Activated CD4-positive, alpha-beta T cell treated with anti-CD3 and anti-CD28 coated beads, Interleukin-2, Interleukin-4, amounts not matched to agents 100 ng/mL and 50 ng/mL, durations not matched to agents 16 hours and 8 hours (primary cell): ENCODE measurements at regions not wholly inside any gene's neighbourhood (a gene's known extent, or its start where the extent isn't known, plus 50 kb on each side); places are given as distances from the start of the nearest gene placed in this dataset.

Experiments used
- DNase-seq: peaks from one replicate; pipeline ENCODE4 v3.0.0-alpha.2; 2020; ENCODE audit warnings: low spot score

DNA sequence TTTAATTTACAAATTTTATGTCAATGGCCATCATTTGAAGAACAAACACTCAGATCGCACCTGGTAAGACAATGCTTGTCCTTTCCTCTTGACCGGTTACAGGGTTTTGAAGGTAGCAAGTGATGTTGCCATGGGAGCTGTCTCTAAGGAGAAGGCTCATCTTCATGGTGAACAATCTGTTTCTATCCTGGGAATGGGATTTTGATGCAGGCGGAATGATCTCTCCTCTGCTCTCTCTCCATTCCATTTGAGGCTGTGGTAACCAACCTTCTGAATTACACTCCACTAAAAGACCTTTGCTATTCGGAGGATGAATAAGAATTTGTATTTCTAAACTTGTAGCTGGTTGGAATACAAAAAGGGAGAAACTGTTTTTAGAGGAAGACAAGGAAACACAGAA is 57.9 kb upstream of the SLC5A9 start:
- DNase-seq = no peak

DNA sequence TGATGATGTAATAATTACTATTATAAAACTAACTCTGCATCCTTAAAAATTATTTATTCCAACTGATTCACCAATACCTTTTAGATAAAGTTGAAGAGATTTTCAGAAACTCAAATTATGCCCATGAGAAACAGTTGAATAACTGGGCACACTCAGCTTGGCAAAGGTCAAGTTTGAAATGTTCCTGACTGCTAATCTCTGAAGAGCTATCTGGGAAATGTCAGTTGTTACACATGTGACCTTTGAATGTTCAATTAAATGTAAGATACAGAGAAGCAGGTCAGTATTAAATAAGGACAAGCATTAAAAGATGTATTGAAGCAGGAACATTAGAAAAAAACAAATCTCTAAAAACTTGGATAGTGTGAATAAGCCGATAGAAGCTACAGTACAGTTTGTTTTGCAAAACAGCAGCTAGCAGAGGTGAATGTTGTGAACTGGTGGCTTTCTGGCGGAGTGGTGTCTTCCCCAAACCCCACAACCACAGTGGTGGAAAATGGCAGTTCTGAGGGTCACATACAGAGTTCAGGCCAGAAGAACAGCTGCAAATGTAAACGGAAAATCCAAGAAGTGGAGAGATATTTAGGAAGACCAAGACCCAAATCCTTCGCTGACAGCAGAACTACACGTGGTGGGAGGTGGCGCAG is 61.9 kb upstream of the SLC5A9 start:
- no peak for DNase-seq

DNA sequence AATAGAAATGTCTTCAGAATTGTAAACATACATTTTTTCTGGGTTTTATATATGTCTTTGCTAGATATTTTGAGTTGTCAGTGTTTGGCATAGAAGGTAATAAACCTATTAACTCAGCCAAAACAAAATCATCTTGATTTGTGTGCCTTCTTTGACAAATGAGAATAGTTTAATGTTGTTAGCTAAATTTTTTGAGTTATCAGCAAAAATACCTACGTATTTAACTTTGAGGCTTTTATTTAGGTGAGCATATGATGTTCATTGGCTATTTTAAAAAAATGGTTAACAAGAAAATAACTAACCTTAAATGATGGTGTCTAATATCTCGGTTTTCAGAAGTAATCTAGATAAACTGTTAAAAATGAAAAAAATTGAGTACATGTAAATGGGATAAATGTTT is 83.2 kb upstream of the SLC5A9 start:
- DNase-seq = no peak

DNA sequence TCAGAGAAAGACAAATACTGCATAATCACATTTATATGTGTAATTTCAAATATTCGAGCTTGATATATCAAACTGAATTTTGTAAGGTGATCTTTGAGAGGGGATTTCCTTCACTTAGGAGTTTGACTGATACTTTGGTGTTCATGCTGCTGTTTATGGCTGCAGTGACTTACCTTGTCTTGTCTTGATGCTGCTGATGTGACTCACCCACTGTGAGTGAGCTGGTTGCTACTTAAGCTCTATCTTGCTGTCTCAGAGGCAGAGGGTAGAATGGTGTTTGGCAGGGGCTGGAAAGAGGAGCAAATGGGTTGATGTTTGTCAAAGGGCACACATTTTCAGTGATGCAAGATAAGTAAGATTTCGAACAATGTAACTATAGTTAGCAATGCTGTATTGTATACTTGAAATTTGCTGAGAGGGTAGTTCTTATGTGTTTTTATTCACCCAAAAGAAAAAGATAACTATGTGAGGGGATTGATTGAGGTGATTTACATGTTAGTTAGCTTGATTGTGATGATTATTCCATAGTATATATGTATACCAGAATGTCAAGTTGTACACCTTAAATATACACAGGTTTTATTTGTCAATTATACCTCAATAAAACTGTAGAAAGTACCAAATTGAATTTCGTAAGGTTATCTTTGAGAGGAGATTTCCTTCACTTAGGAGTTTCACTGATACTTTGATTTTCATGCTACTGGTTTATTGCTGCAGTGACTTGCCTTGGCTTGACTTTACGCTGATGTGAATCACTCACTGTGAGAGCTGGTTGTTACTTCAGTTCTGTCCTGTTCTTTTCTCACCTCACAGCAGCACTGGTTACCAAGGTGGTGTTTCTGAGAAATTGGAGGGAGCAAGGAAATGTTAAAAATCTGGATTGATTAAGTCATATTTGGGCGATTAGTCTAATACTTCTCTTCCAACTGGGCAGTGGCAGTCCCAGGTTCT is 94.5 kb upstream of the SLC5A9 start:
- no peak for DNase-seq

DNA sequence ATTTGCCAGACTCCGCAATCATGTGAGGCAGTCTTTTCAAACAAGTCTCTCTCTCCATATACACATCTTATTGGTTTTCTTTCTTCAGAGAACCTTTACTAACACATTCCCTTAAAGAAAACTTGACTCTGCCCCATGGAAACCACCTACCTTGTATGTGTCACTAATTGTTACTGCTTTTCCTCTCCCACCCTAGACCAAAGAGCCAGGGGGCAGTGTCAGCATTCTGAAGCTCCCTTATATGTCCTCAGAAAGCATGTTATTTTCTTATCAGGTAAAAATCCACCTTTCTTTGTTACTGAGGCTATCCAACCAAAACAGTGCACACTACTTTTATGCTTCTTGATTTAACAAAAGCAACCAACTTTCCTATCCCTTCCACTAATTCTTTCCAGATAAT is 98.9 kb upstream of the SLC5A9 start:
- no peak for DNase-seq

DNA sequence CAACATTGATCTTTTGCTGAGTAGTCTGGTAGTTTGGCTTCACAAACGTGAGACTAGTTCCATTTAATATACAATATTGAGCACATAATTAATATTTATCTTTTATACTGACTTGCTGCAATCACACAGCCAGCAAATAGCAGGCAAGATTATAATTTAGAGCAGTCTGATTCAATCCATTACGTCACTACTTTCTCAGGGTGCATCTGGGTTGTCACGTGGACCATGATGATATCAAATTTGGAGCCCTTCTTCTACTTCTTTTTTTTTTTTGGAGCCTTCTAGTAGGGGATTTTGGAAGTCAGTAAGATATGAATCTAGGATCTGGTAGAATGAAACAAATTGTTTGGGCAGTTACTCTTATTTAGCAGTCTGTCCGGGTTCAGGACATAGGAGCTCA is 100.6 kb upstream of the SLC5A9 start:
- no peak for DNase-seq

DNA sequence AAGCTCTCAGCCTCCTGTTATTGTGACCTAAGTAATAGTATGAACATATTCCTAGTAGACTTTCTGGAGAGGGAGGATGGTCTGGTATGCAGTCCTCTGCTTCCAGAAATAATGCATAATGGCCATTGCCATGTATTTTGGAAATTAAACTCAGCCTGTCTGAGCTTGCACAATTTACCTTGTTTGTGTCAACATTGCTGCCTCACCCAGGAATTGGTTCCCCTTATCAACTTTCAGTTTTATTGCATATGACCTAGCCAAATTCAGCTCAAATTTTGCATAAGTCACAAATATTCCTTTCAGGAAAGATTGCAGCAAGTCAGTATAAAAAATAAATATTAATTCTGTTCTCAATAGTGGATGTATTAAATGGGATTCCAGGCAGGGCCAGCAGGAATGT is 101.9 kb upstream of the SLC5A9 start:
- no peak for DNase-seq

DNA sequence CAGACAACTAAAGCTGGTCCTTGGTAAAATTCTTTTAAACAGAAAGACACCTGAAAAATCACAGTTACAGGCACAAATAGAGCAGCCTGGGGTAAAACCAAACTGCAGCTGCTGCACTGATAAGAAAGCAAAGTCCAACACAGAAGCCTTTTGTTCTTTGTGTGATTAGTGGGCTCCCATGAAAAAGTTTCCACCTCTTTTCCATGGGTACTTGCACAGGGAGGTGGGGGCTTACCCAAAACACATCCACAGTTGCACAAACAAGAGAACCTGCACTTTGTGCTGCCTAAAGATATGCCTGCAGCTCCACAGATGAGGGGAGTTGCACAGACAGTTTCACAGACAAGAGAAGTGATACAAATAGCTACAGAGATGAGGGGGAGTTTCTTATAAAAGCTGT is 106.7 kb upstream of the SLC5A9 start:
- no peak for DNase-seq

DNA sequence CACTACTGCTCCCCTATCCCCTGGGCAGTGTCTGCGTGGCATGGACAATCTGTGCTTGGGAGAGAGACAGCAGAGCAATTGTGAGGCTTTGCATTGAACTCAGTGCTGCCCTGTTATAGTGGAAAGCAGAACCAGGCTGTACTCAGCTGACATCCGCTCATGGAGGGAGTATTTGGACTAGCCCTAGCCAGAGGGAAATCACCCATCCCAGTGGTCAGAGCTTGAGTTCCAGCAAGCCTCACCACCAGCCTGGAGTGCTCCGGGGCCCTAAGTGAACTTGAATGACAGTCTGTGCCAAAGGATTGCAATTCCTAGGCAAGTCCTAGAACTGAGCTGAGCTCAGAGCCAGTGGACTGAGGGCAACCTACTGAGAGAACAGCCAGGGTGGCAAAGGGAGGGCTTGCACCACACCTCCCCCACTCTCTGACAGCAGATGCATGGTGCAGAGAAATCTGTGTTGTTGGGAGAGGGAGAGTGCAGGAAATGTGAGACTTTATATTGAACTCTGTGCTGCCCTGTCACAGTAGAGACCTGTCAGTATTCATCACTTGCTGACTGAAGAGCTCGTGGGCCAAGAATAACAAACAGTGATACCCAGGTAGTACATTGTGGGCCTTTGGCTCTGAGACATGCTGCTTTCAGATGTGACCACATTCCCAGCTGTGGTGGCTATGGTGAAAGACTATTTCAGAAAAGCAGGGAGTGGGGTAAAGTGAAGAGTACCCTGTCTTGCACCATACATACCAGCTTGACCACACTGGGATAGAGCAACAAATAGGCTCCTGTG is 107.7 kb upstream of the SLC5A9 start:
- no peak for DNase-seq

DNA sequence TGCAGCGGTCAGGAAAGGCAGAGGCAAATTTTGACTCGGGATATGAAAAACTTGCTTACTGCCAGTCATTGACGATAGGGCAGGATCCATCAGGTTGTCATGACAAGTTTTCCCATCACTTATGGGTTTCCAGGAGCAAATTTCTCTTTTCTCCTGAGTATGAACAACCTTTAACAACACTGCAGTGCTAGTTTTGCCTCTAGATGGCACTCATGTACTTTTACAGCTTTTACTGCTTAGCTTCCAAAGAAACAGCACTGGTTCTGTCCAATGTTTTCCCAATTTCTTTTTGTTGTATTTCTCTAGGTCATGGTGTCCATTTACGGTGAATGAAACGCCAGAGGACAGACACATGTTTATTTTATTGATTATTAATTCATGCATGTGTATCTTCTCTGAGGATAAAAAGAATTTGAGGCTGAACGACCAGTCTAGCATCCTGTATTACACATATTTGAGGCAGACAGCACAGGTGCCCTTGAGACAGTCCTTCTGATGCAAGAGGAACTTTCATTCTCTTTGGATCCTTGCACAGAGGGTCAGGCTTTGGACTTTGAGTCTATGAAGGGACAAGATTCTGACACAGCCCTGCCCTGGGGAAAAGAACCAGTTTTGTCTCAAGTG is 112.3 kb upstream of the TRABD2B start:
- DNase-seq = peak; percentile 20

DNA sequence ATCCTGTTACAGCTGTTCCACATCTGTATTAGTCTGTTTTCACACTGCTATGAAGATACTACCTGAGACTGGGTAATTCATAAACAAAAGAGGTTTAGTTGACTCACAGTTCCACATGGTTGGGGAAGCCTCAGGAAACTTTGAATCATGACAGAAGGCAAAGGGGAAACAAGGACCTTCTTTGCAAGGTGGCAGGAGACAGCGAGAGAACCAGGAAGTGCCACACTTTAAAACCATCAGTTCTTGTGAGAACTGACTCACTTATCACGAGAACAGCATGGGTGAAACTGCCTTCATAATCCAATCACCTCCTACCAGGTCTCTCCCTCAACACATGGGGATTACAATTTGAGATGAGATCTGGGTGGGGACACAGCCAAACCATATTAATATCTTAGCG is 110.3 kb upstream of the TRABD2B start:
- no peak for DNase-seq

DNA sequence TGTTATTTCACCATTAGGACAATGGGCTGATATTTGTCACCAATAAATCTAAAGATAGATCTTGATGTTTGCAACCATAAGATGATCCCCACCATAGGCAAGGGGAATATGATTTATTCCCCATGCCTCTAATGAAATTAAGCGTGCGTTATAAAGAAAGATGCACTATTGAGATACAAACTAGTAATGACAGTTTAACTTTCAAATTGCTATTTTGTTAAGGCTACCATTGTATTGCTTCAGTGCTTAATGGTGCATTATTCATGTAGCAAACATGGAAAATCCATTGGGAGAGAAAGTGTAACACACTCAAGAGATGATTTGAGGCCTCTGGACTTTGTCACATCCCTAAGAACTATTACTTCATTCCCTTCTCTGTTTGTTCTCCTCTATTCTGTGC is 108.9 kb upstream of the TRABD2B start:
- no peak for DNase-seq

DNA sequence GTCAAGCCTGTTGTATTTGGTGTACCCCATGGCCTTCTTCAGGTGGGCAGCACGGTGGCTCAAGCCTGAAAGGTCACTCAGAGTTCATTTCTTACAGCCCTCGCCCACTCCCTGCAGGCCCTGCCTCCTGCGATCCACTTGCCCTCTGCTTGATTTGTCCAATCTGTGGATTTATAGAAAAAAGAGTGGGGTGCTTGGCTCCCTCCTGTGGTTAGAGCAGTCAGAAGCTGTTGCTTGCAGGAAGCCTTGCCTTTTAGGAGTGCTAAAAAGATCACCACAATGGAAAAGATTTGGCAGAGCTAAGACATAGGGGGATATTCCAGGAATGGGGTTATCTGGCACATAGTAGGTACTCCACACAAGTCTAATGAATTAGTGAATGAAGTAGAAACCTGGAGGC is 108.0 kb upstream of the TRABD2B start:
- DNase-seq = no peak

DNA sequence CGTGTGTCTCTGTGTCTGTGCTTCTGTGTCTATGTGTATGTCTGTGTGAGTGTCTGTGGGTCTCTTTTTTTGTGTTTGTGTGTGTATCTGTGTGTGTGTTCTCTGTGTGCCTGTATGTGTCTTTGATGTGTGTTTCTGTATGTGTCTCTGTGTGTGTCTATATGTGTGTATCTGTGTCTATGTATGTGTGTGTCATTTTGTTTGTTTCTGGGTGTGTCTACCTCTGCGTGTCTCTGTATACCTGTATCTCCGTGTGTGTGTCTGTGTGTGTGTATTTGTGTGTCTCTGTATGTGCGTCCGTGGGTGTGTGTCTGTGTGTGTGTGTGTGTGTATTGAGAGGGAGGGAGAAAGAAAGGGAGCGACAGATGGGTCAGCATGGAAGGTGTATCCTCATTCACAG is 106.3 kb upstream of the TRABD2B start:
- DNase-seq = no peak

DNA sequence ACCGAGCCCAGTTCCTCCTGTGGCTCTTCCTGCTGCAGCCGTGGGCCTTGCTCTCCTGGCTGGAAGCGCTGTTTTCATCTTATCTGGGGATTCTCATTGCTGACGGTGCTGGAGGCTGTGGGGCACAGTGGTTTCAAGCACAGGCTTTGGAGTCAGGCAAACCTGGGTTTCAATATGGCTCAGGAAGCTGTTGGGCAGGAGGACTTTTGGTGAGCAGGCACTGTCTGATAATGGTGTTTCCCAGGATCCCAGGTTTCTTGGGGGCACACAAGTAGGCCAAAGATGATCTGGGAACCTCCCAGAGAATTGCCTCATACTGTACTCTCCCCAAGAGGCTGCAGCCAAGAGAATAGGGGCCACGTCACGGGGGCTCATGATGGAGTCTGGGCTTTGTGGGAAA is 105.6 kb upstream of the TRABD2B start:
- no peak for DNase-seq

DNA sequence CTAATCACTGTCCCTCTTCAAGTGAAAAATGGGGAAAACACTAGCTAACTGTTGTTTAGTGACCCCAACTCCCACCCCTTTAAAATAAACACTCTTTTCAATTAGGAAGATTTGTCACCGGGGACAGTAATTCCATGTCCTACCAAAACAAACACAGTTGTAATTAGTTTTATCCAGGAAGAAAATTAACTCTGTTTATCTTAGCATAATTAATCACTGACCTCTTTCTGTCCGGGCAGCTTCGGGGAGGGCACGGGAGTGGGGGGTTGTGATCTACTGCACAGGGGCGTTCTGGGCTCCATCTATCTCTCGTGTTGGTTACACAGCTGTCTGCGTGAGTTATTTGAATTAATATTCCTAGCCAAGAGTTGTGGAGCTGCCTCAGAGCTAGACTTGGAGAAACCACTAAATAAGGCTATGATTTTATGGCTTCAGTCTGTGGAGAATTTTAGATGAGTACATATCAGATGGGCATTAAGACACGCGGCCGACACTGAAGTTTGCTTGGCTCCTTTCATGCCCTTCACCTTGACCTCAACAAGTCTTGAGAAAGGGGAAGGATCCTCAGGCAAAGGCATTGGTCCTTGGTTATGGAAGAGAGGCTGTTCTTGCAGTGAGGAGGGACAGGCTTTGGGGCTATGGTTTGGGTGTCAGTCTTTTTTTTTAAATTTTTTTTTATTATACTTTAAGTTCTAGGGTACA is 102.0 kb upstream of the TRABD2B start:
- no peak for DNase-seq

DNA sequence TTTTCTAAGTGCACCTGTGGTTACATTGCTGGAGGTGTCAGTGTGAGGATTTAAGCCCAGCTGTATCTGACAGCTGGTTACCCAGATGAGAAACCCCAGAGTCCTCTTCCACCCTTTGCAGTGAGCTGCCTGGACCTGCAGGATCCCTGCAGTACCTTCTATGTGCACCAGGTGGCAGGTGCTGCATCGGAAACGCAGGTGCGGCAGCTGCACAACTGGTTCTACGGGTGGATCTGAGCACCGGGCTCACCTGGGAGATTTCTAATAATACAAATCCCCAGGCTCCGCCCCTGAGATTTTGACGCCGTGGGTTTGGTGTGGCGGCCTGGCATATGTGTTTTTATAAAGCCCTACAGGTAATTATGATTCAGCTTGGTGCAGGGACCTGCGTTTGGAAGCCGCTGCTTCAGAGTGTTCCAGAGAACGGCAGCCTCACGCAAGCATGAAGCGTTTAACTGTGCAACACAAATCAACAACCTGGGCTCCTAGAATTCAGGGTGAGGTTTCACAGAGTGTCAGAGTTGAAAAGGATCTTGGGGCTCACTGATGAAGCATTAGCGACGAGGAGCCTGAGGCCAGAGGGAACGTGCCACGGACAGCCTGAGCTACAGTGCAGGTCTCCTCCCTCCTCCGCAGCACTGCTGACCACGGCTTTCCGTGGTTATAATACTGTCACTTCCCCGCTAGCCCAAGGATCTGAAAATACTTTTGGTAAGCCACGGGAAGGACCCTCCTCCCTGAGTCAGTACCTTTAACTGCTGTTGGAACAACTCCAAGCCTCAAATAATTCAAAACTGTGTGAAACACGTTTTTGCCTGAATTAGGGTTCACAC is 96.7 kb upstream of the TRABD2B start:
- peak; percentile 72 for DNase-seq

DNA sequence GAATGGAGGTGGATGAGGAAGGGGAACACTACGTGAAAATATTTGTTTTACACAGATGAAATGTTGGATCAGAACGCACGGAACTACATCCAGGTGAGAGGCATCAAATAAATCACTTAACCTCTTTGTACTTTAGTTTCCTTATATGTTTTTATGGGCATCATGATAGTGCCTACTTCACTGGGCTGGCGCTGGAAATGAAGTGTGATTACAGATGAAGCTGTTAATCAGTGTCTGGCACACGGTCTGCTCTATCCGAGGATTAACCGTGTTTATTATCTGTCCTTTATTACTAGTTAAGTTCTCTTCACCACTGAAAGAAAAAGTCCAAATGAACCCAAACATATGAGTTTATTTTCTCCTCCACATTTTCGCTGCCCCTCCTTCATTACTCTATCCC is 96.0 kb upstream of the TRABD2B start:
- no peak for DNase-seq

DNA sequence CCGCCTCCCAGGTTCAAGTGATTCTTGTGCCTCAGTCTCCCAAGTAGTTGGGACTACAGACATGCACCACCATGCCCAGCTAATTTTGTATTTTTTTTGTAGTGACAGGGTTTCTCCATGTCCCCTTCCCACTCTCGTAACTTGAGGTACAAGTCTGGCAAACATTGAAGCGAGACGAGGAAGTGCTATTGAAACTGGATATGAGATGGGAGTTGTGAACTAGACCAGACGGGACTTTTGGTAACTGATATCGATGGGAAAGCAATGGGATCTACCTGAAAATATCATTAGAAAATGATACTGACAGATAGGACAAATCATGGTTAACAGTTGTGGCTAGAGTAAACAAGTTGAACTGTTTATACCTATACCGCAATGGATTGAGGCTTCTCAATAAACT is 95.2 kb upstream of the TRABD2B start:
- no peak for DNase-seq

DNA sequence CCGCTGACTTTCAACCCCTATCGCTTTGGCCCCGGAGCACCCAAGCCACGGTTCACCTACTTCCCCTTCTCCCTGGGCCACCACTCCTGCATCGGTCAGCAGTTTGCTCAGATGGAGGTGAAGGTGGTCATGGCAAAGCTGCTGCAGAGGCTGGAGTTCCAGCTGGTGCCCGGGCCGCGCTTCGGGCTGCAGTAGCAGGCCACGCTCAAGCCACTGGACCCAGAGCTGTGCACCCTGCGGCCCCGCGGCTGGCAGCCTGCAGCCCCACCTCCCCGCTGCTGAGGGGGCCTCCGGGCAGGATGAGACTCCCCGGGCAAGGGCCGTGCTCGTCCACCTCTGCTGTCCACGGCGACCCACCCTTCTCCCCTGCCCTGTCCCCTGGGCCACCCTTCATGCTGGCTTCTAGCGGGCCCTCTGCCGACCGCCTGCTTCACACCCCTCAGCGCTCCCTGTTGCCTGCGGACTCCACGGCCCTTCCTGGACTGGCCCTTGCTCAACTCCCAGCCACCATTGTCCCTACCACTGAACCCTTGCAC is 92.2 kb upstream of the TRABD2B start:
- DNase-seq = no peak

DNA sequence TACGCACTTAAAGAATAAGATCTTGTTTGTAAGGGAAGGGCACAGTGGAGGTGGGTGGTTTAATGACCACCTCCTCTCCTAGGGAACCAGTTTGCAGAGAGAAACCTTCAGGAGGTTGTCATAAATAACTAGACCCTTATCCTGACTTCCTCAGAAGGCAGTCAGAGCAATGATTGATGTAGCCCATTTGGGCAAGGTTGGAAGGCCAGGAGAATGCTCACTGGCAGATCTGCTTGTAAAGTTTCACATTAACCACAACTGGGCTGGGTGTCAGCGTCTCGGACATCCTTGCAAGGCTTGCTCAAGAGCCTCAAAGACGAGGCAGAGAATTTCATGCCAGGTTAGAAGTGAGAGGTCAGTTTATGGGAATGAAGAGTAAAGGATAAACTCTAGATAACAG is 87.6 kb upstream of the TRABD2B start:
- DNase-seq = no peak
